Neural cell (in vitro differentiated cells): ENCODE measurements at regions not wholly inside any gene's neighbourhood (a gene's known extent, or its start where the extent isn't known, plus 50 kb on each side); places are given as distances from the start of the nearest gene placed in this dataset.

Source experiments
- H2AFZ ChIP-seq: fragments of 200-600, 300-800 bp; sonication (generic), shearing (Covaris generic); 2 replicates; pipeline ENCODE4 v1.6.0; 2014; ENCODE audit warnings: low read depth, mild to moderate bottlenecking, antibody characterized with exemption, low read length, moderate library complexity
- H3F3A ChIP-seq: fragments of 200-600 bp; shearing (Covaris generic); 2 replicates; pipeline ENCODE4 v1.6.1; 2016; ENCODE audit warnings: mild to moderate bottlenecking, moderate library complexity, mixed read lengths, antibody characterized with exemption, low read length; ENCODE audit not compliant: insufficient read depth, poor library complexity, severe bottlenecking
- H3K27ac ChIP-seq: fragments of 200-600, 300-800 bp; sonication (generic), shearing (Covaris generic); 2 replicates; pipeline ENCODE4 v1.5.1; 2014; ENCODE audit warnings: mild to moderate bottlenecking, low read length, moderate library complexity
- H3K27me3 ChIP-seq: fragments of 300-800, 200-600 bp; sonication (generic), shearing (Covaris generic); 2 replicates; pipeline ENCODE4 v1.6.0; 2014; ENCODE audit warnings: mild to moderate bottlenecking, low read depth, low read length, moderate library complexity; ENCODE audit not compliant: insufficient read depth
- H3K36me3 ChIP-seq: fragments of 300-800, 200-600 bp; sonication (generic), shearing (Covaris generic); 2 replicates; pipeline ENCODE4 v1.5.1; 2014; ENCODE audit warnings: mild to moderate bottlenecking, antibody characterized with exemption, low read length, moderate library complexity; ENCODE audit not compliant: insufficient read depth
- H3K4me2 ChIP-seq: fragments of 300-800, 200-600 bp; sonication (generic), shearing (Covaris generic); 2 replicates; pipeline ENCODE4 v1.6.0; 2014; ENCODE audit warnings: mild to moderate bottlenecking, low read length
- H3K4me3 ChIP-seq: fragments of 300-800, 200-600 bp; sonication (generic), shearing (Covaris generic); 2 replicates; pipeline ENCODE4 v1.5.1; 2014; ENCODE audit warnings: mild to moderate bottlenecking, low read length, moderate library complexity
- H3K79me2 ChIP-seq: fragments of 200-600 bp; shearing (Covaris generic); replicated peaks from 2 replicates; pipeline ENCODE4 v1.6.0; 2014; ENCODE audit warnings: mild to moderate bottlenecking, low read length, moderate library complexity; ENCODE audit not compliant: insufficient read depth
- H3K9ac ChIP-seq: fragments of 300-800, 200-600 bp; sonication (generic), shearing (Covaris generic); 2 replicates; pipeline ENCODE4 v1.6.1; 2016; ENCODE audit warnings: mild to moderate bottlenecking, low read length, mixed read lengths
- H3K9me2 ChIP-seq: fragments of 200-600 bp; shearing (Covaris generic); 2 replicates; pipeline ENCODE4 v1.6.1; 2016; ENCODE audit warnings: mild to moderate bottlenecking, low read length, mixed read lengths; ENCODE audit not compliant: insufficient read depth
- H3K9me3 ChIP-seq: fragments of 200-600, 300-800 bp; sonication (generic), shearing (Covaris generic); 2 replicates; pipeline ENCODE4 v1.6.1; 2016; ENCODE audit warnings: mild to moderate bottlenecking, mixed run types, low read length, moderate library complexity, mixed read lengths
- H4K20me1 ChIP-seq: fragments of 200-600 bp; shearing (Covaris generic); 2 replicates; pipeline ENCODE4 v1.6.1; 2016; ENCODE audit warnings: mild to moderate bottlenecking, mixed run types; ENCODE audit not compliant: insufficient read depth
- CTCF ChIP-seq: fragments of 450-650 bp; IDR thresholded peaks from 2 replicates; pipeline ENCODE4 v1.5.1; 2014; ENCODE audit warnings: antibody characterized with exemption, mild to moderate bottlenecking, moderate library complexity; ENCODE audit not compliant: poor library complexity, severe bottlenecking
- EP300 ChIP-seq: fragments of 450-650 bp; conservative IDR thresholded peaks from 2 replicates; pipeline ENCODE4 v1.6.1; 2014; ENCODE audit warnings: antibody characterized with exemption, mild to moderate bottlenecking, moderate library complexity; ENCODE audit not compliant: poor library complexity, severe bottlenecking
- POLR2AphosphoS5 ChIP-seq: IDR thresholded peaks from 2 replicates; pipeline ENCODE4 v1.6.1; 2012
- REST ChIP-seq: IDR thresholded peaks from 2 replicates; pipeline ENCODE4 v1.6.1; 2012; ENCODE audit warnings: borderline replicate concordance
- SMC3 ChIP-seq: fragments of 450-650 bp; conservative IDR thresholded peaks from 2 replicates; pipeline ENCODE4 v1.6.1; 2014; ENCODE audit warnings: antibody characterized with exemption, mild to moderate bottlenecking, moderate library complexity; ENCODE audit not compliant: poor library complexity
- TAF1 ChIP-seq: IDR thresholded peaks from 2 replicates; pipeline ENCODE4 v1.6.1; 2012; ENCODE audit warnings: low read depth

GRCh38 chr17:36747861-36748260 is 146.5 kb downstream of the MRM1 start:
- H4K20me1 ChIP-seq, result no peaks in the 10 kb centered on the region
- TF ChIP-seq SMC3, result no peak
- TF ChIP-seq TAF1, result no peak
- TF ChIP-seq CTCF, result no peak
- TF ChIP-seq EP300, result no peak
- TF ChIP-seq POLR2AphosphoS5, result no peak
- TF ChIP-seq REST, result no peak
- no peak overlapping the region for H3K27ac ChIP-seq

GRCh38 chr17:36748272-36748671 is 146.9 kb downstream of the MRM1 start:
- H4K20me1 ChIP-seq, result no peaks in the 10 kb centered on the region
- H3K9ac ChIP-seq, result no peak overlapping the region
- peaks cover 6% of the 10 kb centered on the region for H3K9me3 ChIP-seq
- H3K79me2 ChIP-seq, result no peaks in the 10 kb centered on the region
- no peak overlapping the region for H3K4me3 ChIP-seq
- no peaks in the 10 kb centered on the region for H3F3A ChIP-seq
- H3K27me3 ChIP-seq, result no peaks in the 10 kb centered on the region
- H3K36me3 ChIP-seq, result no peaks in the 10 kb centered on the region
- H3K9me2 ChIP-seq, result no peaks in the 10 kb centered on the region
- no peak overlapping the region for H3K27ac ChIP-seq
- H3K4me2 ChIP-seq, result no peak overlapping the region
- TF ChIP-seq SMC3 (no peak), TAF1 (no peak), POLR2AphosphoS5 (no peak), REST (no peak)
- H2AFZ ChIP-seq, result no peak overlapping the region

More at GRCh38 chr17:36747861-36748260, 146.5 kb downstream of the MRM1 start:
- Histone ChIP-seq H3F3A (no peaks in the 10 kb centered on the region), H3K9me2 (no peaks in the 10 kb centered on the region), H3K9me3 (peaks cover 6% of the 10 kb centered on the region), H3K36me3 (no peaks in the 10 kb centered on the region), H3K79me2 (no peaks in the 10 kb centered on the region), H2AFZ (no peak overlapping the region), H3K27me3 (no peaks in the 10 kb centered on the region), H3K4me2 (no peak overlapping the region), H3K9ac (no peak overlapping the region), H3K4me3 (no peak overlapping the region)
